ENCODE measurements at regions not wholly inside any gene's neighbourhood (a gene's known extent, or its start where the extent isn't known, plus 50 kb on each side); places are given as distances from the start of the nearest gene placed in this dataset.
"Not testable (repeated sequence)": the region's sequence is repeated elsewhere in the genome, so short reads cannot be mapped to it uniquely, and the experiment has no call there.

- no peak for DNase-seq (ENCODE audit: low read depth)
These were observed 1889.4 kb upstream of the CDH9 start for GRCh38 chr5:28927559-28928326.

- no peak for DNase-seq (ENCODE audit: low read depth)
These were observed 1888.0 kb upstream of the CDH9 start for GRCh38 chr5:28926422-28926821.

DNA sequence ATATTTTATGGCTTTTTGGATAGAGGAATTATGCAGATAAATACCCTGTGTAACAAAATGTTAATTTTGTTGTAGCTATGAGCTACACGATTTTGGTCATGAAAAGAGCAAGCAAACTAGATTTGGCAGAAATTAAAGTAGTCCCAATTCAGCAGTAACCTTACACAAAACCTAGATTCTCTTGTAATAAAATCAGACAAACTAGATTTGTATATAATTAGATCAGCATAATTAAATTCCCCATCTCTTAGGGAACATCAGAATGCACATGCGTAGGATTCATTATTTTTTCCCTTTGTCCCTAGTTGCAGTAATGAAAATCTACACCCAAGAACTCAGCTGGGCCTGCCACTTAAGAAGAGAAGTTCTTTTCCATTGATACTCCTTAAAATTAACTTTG is 1879.2 kb upstream of the CDH9 start:
- no peak for DNase-seq (ENCODE audit: low read depth)

DNA sequence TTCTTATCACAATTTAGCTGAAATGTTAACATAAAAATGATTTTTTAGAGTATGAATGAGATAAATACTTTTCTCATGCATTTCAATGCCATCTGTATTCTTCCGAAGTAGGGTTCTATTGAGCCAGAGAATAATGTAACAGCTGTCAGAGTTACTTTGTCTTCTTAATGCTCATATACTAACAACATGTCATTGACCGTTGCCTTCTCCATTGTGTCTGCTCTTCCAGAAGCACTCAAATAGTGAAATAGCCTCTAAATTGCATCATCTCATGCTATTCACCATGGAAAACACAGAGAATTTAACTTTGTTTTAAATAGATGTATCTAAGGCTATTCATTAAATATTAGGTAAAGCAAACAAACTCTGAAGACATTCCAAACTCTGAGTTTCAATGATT is 1875.9 kb upstream of the CDH9 start:
- DNase-seq (ENCODE audit: low read depth), result no peak

DNA sequence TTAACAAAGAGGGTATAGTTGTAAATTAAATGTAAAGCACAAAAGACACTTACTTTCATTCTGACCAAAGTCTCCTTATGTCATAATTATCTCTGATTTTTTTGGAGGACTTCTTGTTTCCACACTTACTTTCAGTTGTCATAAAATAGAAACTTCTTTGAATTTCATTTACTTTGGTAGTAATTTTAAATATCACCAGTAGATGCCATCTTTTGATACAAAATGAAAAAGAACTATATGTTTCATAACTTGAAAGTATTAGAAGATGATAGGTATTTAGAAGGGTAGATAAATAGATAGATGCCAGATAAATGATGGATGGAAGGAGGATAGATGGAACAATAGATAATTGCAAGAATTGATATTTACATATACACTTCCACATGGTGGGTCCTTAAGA is 1865.3 kb upstream of the CDH9 start:
- no peak for DNase-seq (ENCODE audit: low read depth)

DNA sequence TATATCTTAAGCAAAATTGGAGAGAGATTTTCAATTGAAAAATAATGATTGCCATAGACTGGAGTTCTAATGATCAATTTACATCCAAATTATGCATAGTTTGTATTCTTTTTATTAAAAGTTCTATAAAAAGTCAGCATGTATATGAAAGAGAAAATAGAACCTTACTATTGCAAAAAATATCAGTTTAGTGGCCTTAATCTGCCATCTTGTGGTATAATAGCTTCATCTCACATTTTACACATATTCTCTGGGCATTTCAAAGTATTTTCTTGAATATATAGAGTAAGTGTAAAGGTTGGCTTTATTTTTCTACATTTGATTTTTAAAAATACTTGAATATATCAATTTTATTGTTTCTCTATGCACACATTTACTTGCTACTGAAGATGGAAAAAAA is 1858.6 kb upstream of the CDH9 start:
- DNase-seq (ENCODE audit: low read depth), result no peak

- no peak for DNase-seq (ENCODE audit: low read depth)
These were observed 1842.5 kb upstream of the CDH9 start for GRCh38 chr5:28880936-28881335.

- no peak for DNase-seq (ENCODE audit: low read depth)
These were observed 1838.7 kb upstream of the CDH9 start for GRCh38 chr5:28877050-28877449.

DNA sequence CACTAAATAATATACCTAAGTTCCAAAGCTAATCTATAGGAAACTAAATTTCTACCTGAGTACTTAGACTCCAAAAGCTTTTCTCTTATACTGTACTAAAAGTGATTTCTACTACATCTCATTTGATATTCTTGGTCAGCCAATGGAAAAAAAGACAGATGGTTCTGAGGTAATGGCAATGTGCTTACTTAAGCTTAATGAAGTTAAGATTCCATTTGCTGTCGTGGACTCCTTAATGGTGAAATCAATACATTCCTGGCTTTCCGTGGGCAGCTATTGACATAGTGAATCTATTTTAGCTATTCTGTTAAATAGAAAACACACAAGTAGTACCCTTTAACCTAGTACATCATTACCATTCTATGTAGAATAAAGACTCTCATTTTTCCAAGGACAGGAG is 1825.6 kb upstream of the CDH9 start:
- no peak for DNase-seq (ENCODE audit: low read depth)

- DNase-seq (ENCODE audit: low read depth), result no peak
These were observed 1824.4 kb upstream of the CDH9 start for GRCh38 chr5:28862860-28863196.

- DNase-seq (ENCODE audit: low read depth), result no peak
These were observed 1823.9 kb upstream of the CDH9 start for GRCh38 chr5:28862137-28862859.

DNA sequence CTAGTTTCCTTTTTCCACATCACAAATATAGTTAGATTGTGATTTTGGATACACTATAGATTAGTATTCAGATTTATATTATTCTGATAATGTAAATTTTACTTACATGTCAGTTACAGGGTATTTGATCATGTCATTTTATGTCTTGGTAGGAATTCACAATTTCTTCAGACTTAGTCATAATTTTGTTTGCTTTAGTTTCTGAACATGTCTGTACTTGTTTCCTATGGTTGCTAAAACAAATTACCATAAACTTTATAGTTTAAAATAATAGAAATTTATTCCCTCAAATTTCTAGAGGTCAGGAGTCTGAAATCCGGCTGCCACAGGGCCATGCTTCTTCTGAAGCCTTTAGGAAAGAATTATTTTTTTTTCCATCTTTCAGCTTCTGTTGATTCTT is 1817.2 kb upstream of the CDH9 start:
- DNase-seq (ENCODE audit: low read depth), result no peak

DNA sequence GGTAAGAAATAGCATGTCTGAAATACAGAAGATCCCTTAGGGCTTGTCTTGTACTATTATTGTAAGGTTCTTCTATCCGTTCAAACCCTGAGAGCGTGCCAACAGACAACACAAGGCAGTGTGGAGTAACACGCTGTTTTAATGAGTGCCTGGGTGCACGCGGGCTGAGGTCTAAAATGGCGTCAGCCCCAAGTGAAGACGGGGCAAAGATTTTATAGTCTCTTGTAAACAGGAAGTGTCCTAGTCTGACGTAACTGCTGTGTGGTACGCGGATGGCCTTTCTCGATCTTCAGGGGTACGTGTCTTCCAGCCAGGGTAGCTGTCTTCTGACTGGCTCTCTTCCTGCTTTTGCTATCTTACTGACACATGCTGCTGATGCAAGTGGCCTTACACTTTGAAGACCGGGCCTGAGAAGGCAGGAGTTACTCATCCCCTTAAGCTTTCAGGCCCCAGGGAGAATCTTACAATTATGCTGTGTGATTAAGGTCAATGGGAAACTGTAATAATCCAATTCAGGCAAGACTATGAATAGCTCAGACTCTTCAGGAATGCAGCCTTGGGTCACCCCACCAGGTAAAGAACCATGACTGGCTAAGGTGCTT is 1812.0 kb upstream of the CDH9 start:
- no peak for DNase-seq (ENCODE audit: low read depth)

- DNase-seq (ENCODE audit: low read depth), result no peak
These were observed 1792.7 kb upstream of the CDH9 start for GRCh38 chr5:28831042-28831441.

DNA sequence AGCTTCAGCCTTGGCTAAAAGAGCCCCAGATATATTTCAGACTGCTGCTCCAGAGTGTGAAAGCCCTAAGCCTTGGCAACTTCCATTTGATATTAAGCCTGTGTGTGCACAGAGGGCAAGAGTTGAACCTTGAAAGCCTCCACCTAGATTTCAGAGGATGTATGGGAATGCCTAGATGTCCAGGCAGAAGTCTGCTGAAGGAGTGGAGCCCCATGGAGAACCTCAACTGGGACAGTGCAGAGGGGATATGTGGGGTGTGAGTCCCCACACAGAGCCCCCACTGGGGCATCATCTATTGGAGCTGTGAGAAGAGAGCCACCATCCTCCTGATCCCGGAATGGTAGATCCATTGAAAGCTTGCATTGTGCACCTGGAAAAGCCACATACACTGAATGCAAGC is 1784.8 kb upstream of the CDH9 start:
- DNase-seq (ENCODE audit: low read depth), result no peak

- DNase-seq (ENCODE audit: low read depth), result no peak
These were observed 1783.7 kb upstream of the CDH9 start for GRCh38 chr5:28822071-28822470.

GRCh38 chr5:28810751-28811136 is 1772.4 kb upstream of the CDH9 start:
- no peak for DNase-seq (ENCODE audit: low read depth)

- no peak for DNase-seq (ENCODE audit: low read depth)
These were observed 1771.7 kb upstream of the CDH9 start for GRCh38 chr5:28809811-28810750.

DNA sequence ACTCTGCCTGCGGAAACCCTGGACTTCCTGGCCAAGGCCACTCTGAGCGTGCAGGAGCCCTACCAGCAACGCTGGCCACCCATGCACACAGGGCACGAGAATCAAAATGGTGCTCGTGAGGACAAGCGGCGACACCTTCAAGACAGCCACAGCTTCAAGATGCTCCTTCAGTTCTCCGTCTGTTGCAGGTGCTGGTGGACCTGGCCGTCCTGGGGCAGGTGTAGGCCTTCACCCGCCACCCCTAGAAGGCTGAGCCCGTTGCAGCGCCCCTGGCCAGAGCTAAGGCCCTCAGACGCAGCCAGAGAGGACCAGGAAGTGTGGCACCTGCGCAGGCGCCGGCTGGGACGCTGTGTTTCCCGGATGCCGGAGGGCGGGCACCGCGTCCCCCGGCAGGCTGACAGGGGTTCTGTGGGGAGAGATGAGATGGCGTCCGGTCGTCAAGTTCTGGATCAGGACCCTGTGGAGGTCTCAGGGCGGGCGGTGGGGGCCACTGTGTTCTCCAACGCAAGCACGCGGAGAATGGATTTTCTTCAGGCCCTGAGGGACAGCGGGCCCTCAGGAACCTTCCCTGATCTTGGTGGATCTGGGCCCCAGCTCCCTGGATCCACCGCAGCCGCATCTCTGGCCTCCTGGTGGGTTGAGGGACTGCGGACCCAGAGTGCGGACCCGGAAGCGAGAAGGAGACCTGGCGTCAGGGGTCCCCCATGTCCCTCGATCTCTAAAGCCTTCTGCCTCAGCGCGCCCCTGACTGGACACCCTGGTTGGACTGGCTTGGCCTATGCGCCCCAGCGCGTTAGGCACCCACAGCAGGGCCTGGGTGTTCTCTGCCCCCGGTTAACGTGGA is 1770.8 kb upstream of the CDH9 start:
- DNase-seq (ENCODE audit: low read depth), result no peak

GRCh38 chr5:28807195-28807729 is 1768.9 kb upstream of the CDH9 start:
- DNase-seq (ENCODE audit: low read depth), result no peak

DNA sequence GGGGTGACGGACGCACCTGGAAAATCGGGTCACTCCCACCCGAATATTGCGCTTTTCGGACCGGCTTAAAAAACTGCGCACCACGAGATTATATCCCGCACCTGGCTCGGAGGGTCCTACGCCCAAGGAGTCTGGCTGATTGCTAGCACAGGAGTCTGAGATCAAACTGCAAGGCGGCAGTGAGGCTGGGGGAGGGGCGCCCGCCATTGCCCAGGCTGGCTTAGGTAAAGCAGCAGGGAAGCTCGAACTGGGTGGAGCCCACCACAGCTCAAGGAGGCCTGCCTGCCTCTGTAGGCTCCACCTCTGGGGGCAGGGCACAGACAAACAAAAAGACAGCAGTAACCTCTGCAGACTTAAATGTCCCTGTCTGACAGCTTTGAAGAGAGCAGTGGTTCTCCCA is 1760.6 kb upstream of the CDH9 start:
- DNase-seq (ENCODE audit: low read depth), result not testable (repeated sequence)

Data from stromal cell of bone marrow (primary cell).